Activated T-cell treated with anti-CD3 and anti-CD28 coated beads, Interleukin-2, amount 50 U/mL, for 24 hours (primary cell): ENCODE measurements at regions not wholly inside any gene's neighbourhood (a gene's known extent, or its start where the extent isn't known, plus 50 kb on each side); places are given as distances from the start of the nearest gene placed in this dataset.
"Not testable (repeated sequence)": the region's sequence is repeated elsewhere in the genome, so short reads cannot be mapped to it uniquely, and the experiment has no call there.

Experiments
- DNase-seq: peaks from one replicate; pipeline ENCODE4 v3.0.0-alpha.2; 2020
- H3K27ac Mint-ChIP-seq: 2 replicates; pipeline ENCODE4 v1.8.0; 2020; ENCODE audit warnings: mild to moderate bottlenecking, mixed read lengths
- H3K27me3 Mint-ChIP-seq: 2 replicates; pipeline ENCODE4 v1.8.0; 2020; ENCODE audit warnings: mixed read lengths
- H3K36me3 Mint-ChIP-seq: 2 replicates; pipeline ENCODE4 v1.8.0; 2020; ENCODE audit warnings: low read depth, mixed read lengths
- H3K4me1 Mint-ChIP-seq: 2 replicates; pipeline ENCODE4 v1.8.0; 2020; ENCODE audit warnings: low read depth, mixed read lengths
- H3K4me3 Mint-ChIP-seq: 2 replicates; pipeline ENCODE4 v1.8.0; 2020; ENCODE audit warnings: mild to moderate bottlenecking, moderate library complexity, mixed read lengths
- H3K9me3 Mint-ChIP-seq: 2 replicates; pipeline ENCODE4 v1.8.0; 2020; ENCODE audit warnings: mixed read lengths

GRCh38 chr6:4437342-4437741 is 302.0 kb upstream of the ECI2 start:
- Mint-ChIP-seq H3K27ac (no peak overlapping the region), H3K36me3 (no peaks in the 10 kb centered on the region), H3K4me3 (no peak overlapping the region), H3K4me1 (no peaks in the 10 kb centered on the region), H3K9me3 (no peaks in the 10 kb centered on the region), H3K27me3 (peaks cover 12% of the 10 kb centered on the region)
- no peak for DNase-seq

- no peaks in the 10 kb centered on the region for H3K4me1 Mint-ChIP-seq
- no peak overlapping the region for H3K27ac Mint-ChIP-seq
- no peak overlapping the region for H3K4me3 Mint-ChIP-seq
- no peaks in the 10 kb centered on the region for H3K9me3 Mint-ChIP-seq
- H3K27me3 Mint-ChIP-seq = peaks cover 12% of the 10 kb centered on the region
- no peak for DNase-seq
- H3K36me3 Mint-ChIP-seq = no peaks in the 10 kb centered on the region
Measured at GRCh38 chr6:4435981-4436445, 300.6 kb upstream of the ECI2 start.

GRCh38 chr6:4434655-4435054 is 299.3 kb upstream of the ECI2 start:
- Mint-ChIP-seq H3K27me3 (peaks cover 12% of the 10 kb centered on the region), H3K4me1 (no peaks in the 10 kb centered on the region), H3K9me3 (peaks cover under 1% of the 10 kb centered on the region), H3K36me3 (no peaks in the 10 kb centered on the region), H3K4me3 (no peak overlapping the region), H3K27ac (no peak overlapping the region)
- no peak for DNase-seq

GRCh38 chr6:4433199-4433598 is 297.8 kb upstream of the ECI2 start:
- H3K9me3 Mint-ChIP-seq = peaks cover 2% of the 10 kb centered on the region
- no peaks in the 10 kb centered on the region for H3K36me3 Mint-ChIP-seq

GRCh38 chr6:4426968-4427367 is 291.6 kb upstream of the ECI2 start:
- DNase-seq = no peak
- no peak overlapping the region for H3K27ac Mint-ChIP-seq
- no peaks in the 10 kb centered on the region for H3K27me3 Mint-ChIP-seq
- no peaks in the 10 kb centered on the region for H3K36me3 Mint-ChIP-seq
- H3K4me1 Mint-ChIP-seq = no peaks in the 10 kb centered on the region
- no peak overlapping the region for H3K4me3 Mint-ChIP-seq
- H3K9me3 Mint-ChIP-seq = peaks cover 6% of the 10 kb centered on the region

More at GRCh38 chr6:4433199-4433598, 297.8 kb upstream of the ECI2 start:
- Mint-ChIP-seq H3K4me1 (no peaks in the 10 kb centered on the region), H3K27ac (no peak overlapping the region), H3K27me3 (peaks cover 11% of the 10 kb centered on the region), H3K4me3 (no peak overlapping the region)
- no peak for DNase-seq

GRCh38 chr6:4421837-4422236 is 286.5 kb upstream of the ECI2 start:
- Mint-ChIP-seq H3K27ac (no peak overlapping the region), H3K27me3 (no peaks in the 10 kb centered on the region), H3K4me3 (no peak overlapping the region), H3K36me3 (no peaks in the 10 kb centered on the region), H3K4me1 (no peaks in the 10 kb centered on the region), H3K9me3 (peaks cover 4% of the 10 kb centered on the region)
- no peak for DNase-seq

- no peak overlapping the region for H3K4me3 Mint-ChIP-seq
Measured at GRCh38 chr6:4420160-4420865, 284.9 kb upstream of the ECI2 start.

GRCh38 chr6:4415549-4415948 is 280.2 kb upstream of the ECI2 start:
- H3K4me3 Mint-ChIP-seq = no peak overlapping the region

More at GRCh38 chr6:4420160-4420865, 284.9 kb upstream of the ECI2 start:
- Mint-ChIP-seq H3K9me3 (peaks cover under 1% of the 10 kb centered on the region), H3K4me1 (no peaks in the 10 kb centered on the region), H3K27ac (no peak overlapping the region), H3K27me3 (no peaks in the 10 kb centered on the region), H3K36me3 (no peaks in the 10 kb centered on the region)
- no peak for DNase-seq

GRCh38 chr6:4414078-4414477 is 278.7 kb upstream of the ECI2 start:
- H3K4me3 Mint-ChIP-seq, H3K36me3 Mint-ChIP-seq, H3K27me3 Mint-ChIP-seq, H3K27ac Mint-ChIP-seq, H3K9me3 Mint-ChIP-seq, H3K4me1 Mint-ChIP-seq, DNase-seq: not testable (repeated sequence)

More at GRCh38 chr6:4415549-4415948, 280.2 kb upstream of the ECI2 start:
- no peaks in the 10 kb centered on the region for H3K4me1 Mint-ChIP-seq
- no peaks in the 10 kb centered on the region for H3K36me3 Mint-ChIP-seq
- H3K9me3 Mint-ChIP-seq = no peaks in the 10 kb centered on the region
- H3K27me3 Mint-ChIP-seq = no peaks in the 10 kb centered on the region
- H3K27ac Mint-ChIP-seq = no peak overlapping the region
- no peak for DNase-seq

GRCh38 chr6:4413073-4413472 is 277.7 kb upstream of the ECI2 start:
- Mint-ChIP-seq H3K4me1 (no peaks in the 10 kb centered on the region), H3K27me3 (peaks cover 6% of the 10 kb centered on the region), H3K9me3 (peaks cover 8% of the 10 kb centered on the region), H3K4me3 (no peak overlapping the region), H3K27ac (no peak overlapping the region), H3K36me3 (no peaks in the 10 kb centered on the region)
- DNase-seq = no peak

- H3K27me3 Mint-ChIP-seq = peaks cover 9% of the 10 kb centered on the region
- DNase-seq = no peak
- peaks cover 10% of the 10 kb centered on the region for H3K9me3 Mint-ChIP-seq
- no peak overlapping the region for H3K4me3 Mint-ChIP-seq
- no peaks in the 10 kb centered on the region for H3K36me3 Mint-ChIP-seq
- H3K4me1 Mint-ChIP-seq = no peaks in the 10 kb centered on the region
- no peak overlapping the region for H3K27ac Mint-ChIP-seq
Measured at GRCh38 chr6:4412488-4412887, 277.1 kb upstream of the ECI2 start.

- Mint-ChIP-seq H3K4me1 (no peaks in the 10 kb centered on the region), H3K9me3 (peaks cover 10% of the 10 kb centered on the region), H3K36me3 (no peaks in the 10 kb centered on the region), H3K4me3 (no peak overlapping the region), H3K27ac (no peak overlapping the region), H3K27me3 (peaks cover 9% of the 10 kb centered on the region)
- DNase-seq = no peak
Measured at GRCh38 chr6:4412077-4412476, 276.7 kb upstream of the ECI2 start.

GRCh38 chr6:4407710-4408109 is 272.3 kb upstream of the ECI2 start:
- not testable (repeated sequence) for DNase-seq, H3K36me3 Mint-ChIP-seq, H3K4me1 Mint-ChIP-seq, H3K27ac Mint-ChIP-seq, H3K4me3 Mint-ChIP-seq
- H3K27me3 Mint-ChIP-seq = peaks cover 19% of the 10 kb centered on the region
- peaks cover 10% of the 10 kb centered on the region for H3K9me3 Mint-ChIP-seq

- Mint-ChIP-seq H3K36me3 (no peaks in the 10 kb centered on the region), H3K27ac (no peak overlapping the region), H3K9me3 (peaks cover 10% of the 10 kb centered on the region), H3K4me1 (no peaks in the 10 kb centered on the region), H3K4me3 (no peak overlapping the region), H3K27me3 (peaks cover 26% of the 10 kb centered on the region)
- no peak for DNase-seq
Measured at GRCh38 chr6:4405621-4406212, 270.3 kb upstream of the ECI2 start.

- Mint-ChIP-seq H3K36me3 (no peaks in the 10 kb centered on the region), H3K9me3 (peaks cover 9% of the 10 kb centered on the region), H3K27me3 (peaks cover 26% of the 10 kb centered on the region), H3K4me3 (no peak overlapping the region), H3K27ac (no peak overlapping the region), H3K4me1 (no peaks in the 10 kb centered on the region)
- DNase-seq = no peak
Measured at GRCh38 chr6:4404415-4404814, 269.0 kb upstream of the ECI2 start.
